HAP-1 (cell line): ENCODE measurements at regions not wholly inside any gene's neighbourhood (a gene's known extent, or its start where the extent isn't known, plus 50 kb on each side); places are given as distances from the start of the nearest gene placed in this dataset.
"Not testable (repeated sequence)": the region's sequence is repeated elsewhere in the genome, so short reads cannot be mapped to it uniquely, and the experiment has no call there.

ENCODE experiments used
- DNase-seq, 2 experiments: peaks; one replicate each; pipeline ENCODE4 v3.0.0-alpha.2; 2016 to 2020; ENCODE audit warnings: low spot score in 2 of 2
- H3K27me3 ChIP-seq: fragments of 250-450 bp; sonication (Bioruptor Pico); 2 replicates; pipeline ENCODE4 v1.5.1; 2020; ENCODE audit warnings: low read depth, mild to moderate bottlenecking, moderate library complexity
- H3K36me3 ChIP-seq: fragments of 250-450 bp; sonication (Bioruptor Pico); replicated peaks from 2 replicates; pipeline ENCODE4 v1.5.1; 2020; ENCODE audit warnings: mild to moderate bottlenecking
- H3K4me1 ChIP-seq: fragments of 250-450 bp; sonication (Bioruptor Pico); 2 replicates; pipeline ENCODE4 v1.5.1; 2020; ENCODE audit warnings: mild to moderate bottlenecking
- H3K4me3 ChIP-seq: fragments of 250-450 bp; sonication (Bioruptor Pico); 2 replicates; pipeline ENCODE4 v1.5.1; 2020; ENCODE audit warnings: mild to moderate bottlenecking, moderate library complexity
- H3K9me3 ChIP-seq: fragments of 250-450 bp; sonication (Bioruptor Pico); 2 replicates; pipeline ENCODE4 v1.5.1; 2020; ENCODE audit warnings: mild to moderate bottlenecking, moderate library complexity
- in situ Hi-C: fragments of 300-500 bp; cut with MboI; formaldehyde crosslinking; loops from 3 replicates; pipeline ENCODE4 v1.14.3; 2020; ENCODE audit warnings: low sequenced_read_pairs, inconsistent platforms, mixed read lengths

GRCh38 chr7:112575864-112576263, 95.1 kb downstream of the LSMEM1 start:
- in situ Hi-C loops = no loop called here
- Histone ChIP-seq H3K4me1 (no peaks in the 10 kb centered on the region), H3K9me3 (no peaks in the 10 kb centered on the region), H3K36me3 (no peaks in the 10 kb centered on the region), H3K27me3 (no peaks in the 10 kb centered on the region), H3K4me3 (no peak overlapping the region)
- no peak for DNase-seq

GRCh38 chr7:112579388-112579787, 98.6 kb downstream of the LSMEM1 start:
- no peaks in the 10 kb centered on the region for H3K4me1 ChIP-seq
- DNase-seq = no peak
- H3K4me3 ChIP-seq = no peak overlapping the region
- in situ Hi-C loops = no loop called here
- no peaks in the 10 kb centered on the region for H3K36me3 ChIP-seq
- peaks cover 4% of the 10 kb centered on the region; the same call in 1 of the 2 replicates for H3K27me3 ChIP-seq
- H3K9me3 ChIP-seq = no peaks in the 10 kb centered on the region

- in situ Hi-C loops = no loop called here
- H3K9me3 ChIP-seq = no peaks in the 10 kb centered on the region
- H3K27me3 ChIP-seq = peaks cover 9% of the 10 kb centered on the region; the same call in 1 of the 2 replicates
- no peak for DNase-seq
- no peak overlapping the region for H3K4me3 ChIP-seq
- H3K4me1 ChIP-seq = no peaks in the 10 kb centered on the region
- H3K36me3 ChIP-seq = no peaks in the 10 kb centered on the region
These were observed 100.1 kb downstream of the LSMEM1 start for GRCh38 chr7:112580717-112581435.

GRCh38 chr7:112581529-112581928, 100.7 kb downstream of the LSMEM1 start:
- in situ Hi-C loops = no loop called here
- DNase-seq = no peak

GRCh38 chr7:112584290-112584689, 103.5 kb downstream of the LSMEM1 start:
- Histone ChIP-seq H3K27me3 (peaks cover 9% of the 10 kb centered on the region; the same call in 1 of the 2 replicates), H3K9me3 (no peaks in the 10 kb centered on the region), H3K36me3 (no peaks in the 10 kb centered on the region), H3K4me3 (no peak overlapping the region), H3K4me1 (no peaks in the 10 kb centered on the region)
- in situ Hi-C loops = no loop called here
- no peak for DNase-seq

More at GRCh38 chr7:112581529-112581928, 100.7 kb downstream of the LSMEM1 start:
- Histone ChIP-seq H3K4me3 (no peak overlapping the region), H3K27me3 (peaks cover 9% of the 10 kb centered on the region; the same call in 1 of the 2 replicates), H3K36me3 (no peaks in the 10 kb centered on the region), H3K4me1 (no peaks in the 10 kb centered on the region), H3K9me3 (no peaks in the 10 kb centered on the region)

DNA sequence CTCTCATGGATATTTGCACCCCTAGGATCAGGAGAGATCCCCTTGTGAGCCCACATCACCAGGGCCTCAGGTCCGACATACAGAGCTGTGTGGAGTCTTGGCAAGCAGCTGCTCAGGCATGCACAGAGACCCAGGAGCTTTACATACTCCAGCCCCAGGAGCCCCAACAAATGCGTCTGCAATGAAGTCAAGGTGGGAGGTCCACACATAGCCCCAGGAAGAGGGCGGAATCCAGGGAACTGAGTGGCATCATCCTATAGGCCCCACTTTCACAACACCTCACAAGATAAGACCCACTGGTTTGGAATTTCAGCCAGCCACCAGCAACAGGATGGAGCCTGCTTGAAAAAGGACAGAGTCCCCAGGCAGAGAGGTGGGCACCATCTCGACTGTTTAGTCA, 106.7 kb downstream of the LSMEM1 start:
- no peaks in the 10 kb centered on the region for H3K4me1 ChIP-seq

GRCh38 chr7:112592565-112593263, 111.9 kb downstream of the LSMEM1 start:
- H3K27me3 ChIP-seq, H3K36me3 ChIP-seq, DNase-seq, H3K4me3 ChIP-seq, H3K4me1 ChIP-seq, in situ Hi-C loops, H3K9me3 ChIP-seq: not testable (repeated sequence)

More for the DNA sequence above, 106.7 kb downstream of the LSMEM1 start:
- Histone ChIP-seq H3K4me3 (no peak overlapping the region), H3K36me3 (no peaks in the 10 kb centered on the region), H3K9me3 (no peaks in the 10 kb centered on the region), H3K27me3 (peaks cover 9% of the 10 kb centered on the region; the same call in 1 of the 2 replicates)
- no peak for DNase-seq
- in situ Hi-C loops = no loop called here

DNA sequence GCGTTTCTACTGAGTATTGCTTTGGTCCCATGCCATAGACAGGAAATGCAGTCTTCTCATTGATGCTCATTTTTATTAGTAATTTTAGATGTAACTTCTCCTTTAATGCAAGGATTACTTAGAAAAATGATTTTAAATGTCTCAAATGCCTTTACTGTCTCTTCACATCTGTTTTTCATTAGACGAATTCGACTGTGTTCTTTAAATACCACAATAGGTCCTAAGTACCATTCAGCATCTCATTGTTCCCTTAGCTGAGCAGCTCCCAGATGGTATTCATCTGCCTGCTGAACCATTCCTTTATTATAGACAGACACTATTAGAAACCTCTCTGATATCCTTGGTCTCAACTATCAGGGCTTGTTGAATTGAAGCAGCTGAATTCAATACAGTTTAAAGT, 113.6 kb downstream of the LSMEM1 start:
- in situ Hi-C loops = no loop called here
- DNase-seq = no peak
- H3K27me3 ChIP-seq = no peaks in the 10 kb centered on the region
- H3K4me1 ChIP-seq = no peaks in the 10 kb centered on the region
- no peak overlapping the region for H3K4me3 ChIP-seq
- no peaks in the 10 kb centered on the region for H3K9me3 ChIP-seq
- H3K36me3 ChIP-seq = no peaks in the 10 kb centered on the region

- Histone ChIP-seq H3K36me3 (no peaks in the 10 kb centered on the region), H3K27me3 (no peaks in the 10 kb centered on the region), H3K4me3 (no peak overlapping the region), H3K9me3 (no peaks in the 10 kb centered on the region), H3K4me1 (no peaks in the 10 kb centered on the region)
- in situ Hi-C loops = no loop called here
- no peak for DNase-seq
These were observed 115.5 kb downstream of the LSMEM1 start for GRCh38 chr7:112596260-112596659.

DNA sequence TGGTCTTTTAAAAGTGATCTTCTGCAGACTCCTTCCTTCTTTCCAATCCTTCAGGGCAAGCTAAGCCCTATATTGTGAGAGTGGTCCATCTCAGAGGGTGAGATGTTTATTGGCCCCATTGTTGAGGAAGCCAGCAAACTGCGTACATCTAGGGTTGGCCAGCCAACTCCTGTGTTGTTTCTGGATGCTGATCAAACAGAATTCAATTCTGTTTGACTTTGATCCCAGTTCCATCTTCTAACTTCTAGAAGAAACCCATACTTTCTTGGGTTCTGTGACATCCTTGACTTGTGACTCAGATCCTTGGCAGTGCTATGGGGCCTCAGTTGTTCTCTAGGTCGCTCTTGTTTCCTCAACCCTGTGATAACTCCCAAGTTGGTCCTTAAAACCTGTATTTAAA, 116.2 kb downstream of the LSMEM1 start:
- Histone ChIP-seq H3K27me3 (no peaks in the 10 kb centered on the region), H3K4me1 (no peaks in the 10 kb centered on the region), H3K9me3 (no peaks in the 10 kb centered on the region), H3K4me3 (no peak overlapping the region), H3K36me3 (no peaks in the 10 kb centered on the region)
- no peak for DNase-seq
- in situ Hi-C loops = no loop called here

DNA sequence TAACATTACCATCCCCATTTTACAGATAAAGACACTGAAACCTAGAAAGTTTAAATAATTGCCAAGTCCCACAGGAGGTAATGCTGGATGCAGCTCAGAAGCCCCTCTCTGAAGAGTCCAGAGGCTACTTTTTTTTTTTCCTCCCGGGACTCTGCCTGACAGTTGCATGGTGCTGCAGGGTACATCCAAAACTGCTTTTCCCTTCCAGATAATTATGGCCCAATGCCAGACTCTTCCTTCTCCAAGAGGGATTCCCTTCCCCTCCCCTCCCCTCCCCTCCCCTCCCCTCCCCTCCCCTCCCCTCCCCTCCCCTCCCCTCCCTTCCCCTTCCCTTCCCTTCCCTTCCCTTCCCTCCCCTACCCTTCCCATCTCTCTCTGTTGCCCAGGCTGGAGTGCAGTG, 122.9 kb downstream of the LSMEM1 start:
- Histone ChIP-seq H3K36me3 (no peaks in the 10 kb centered on the region), H3K4me3 (no peak overlapping the region), H3K4me1 (no peaks in the 10 kb centered on the region), H3K27me3 (no peaks in the 10 kb centered on the region), H3K9me3 (no peaks in the 10 kb centered on the region)
- in situ Hi-C loops = no loop called here
- DNase-seq = no peak

GRCh38 chr7:112610636-112611035, 129.8 kb downstream of the LSMEM1 start:
- in situ Hi-C loops = no loop called here

GRCh38 chr7:112615701-112616100, 134.9 kb downstream of the LSMEM1 start:
- no peaks in the 10 kb centered on the region for H3K27me3 ChIP-seq
- no peaks in the 10 kb centered on the region for H3K9me3 ChIP-seq
- no peaks in the 10 kb centered on the region for H3K36me3 ChIP-seq
- no peak for DNase-seq
- H3K4me1 ChIP-seq = no peaks in the 10 kb centered on the region
- H3K4me3 ChIP-seq = no peak overlapping the region
- in situ Hi-C loops = no loop called here

More at GRCh38 chr7:112610636-112611035, 129.8 kb downstream of the LSMEM1 start:
- H3K4me3 ChIP-seq = no peak overlapping the region
- no peaks in the 10 kb centered on the region for H3K9me3 ChIP-seq
- no peak for DNase-seq
- no peaks in the 10 kb centered on the region for H3K36me3 ChIP-seq
- no peaks in the 10 kb centered on the region for H3K27me3 ChIP-seq
- H3K4me1 ChIP-seq = no peaks in the 10 kb centered on the region

DNA sequence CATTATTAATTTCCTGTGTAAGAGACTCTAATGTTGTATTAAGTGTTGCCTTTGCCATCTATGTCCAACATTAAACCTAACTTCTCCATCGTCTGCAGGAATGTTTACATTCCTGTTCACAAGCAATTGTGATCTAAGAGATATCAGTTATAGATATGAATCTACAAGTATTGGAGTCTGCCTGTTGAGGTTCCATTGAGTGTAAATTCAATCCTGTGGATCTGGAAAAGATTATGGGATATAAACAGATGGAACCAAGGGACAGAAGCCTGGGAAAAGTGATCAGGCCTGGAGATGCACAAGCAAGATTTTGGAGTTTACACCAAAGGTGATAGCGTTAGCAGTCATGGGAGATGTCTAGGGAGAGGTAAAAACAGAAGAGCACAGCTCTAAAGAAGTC, 135.5 kb downstream of the LSMEM1 start:
- in situ Hi-C loops = no loop called here
- Histone ChIP-seq H3K4me1 (no peaks in the 10 kb centered on the region), H3K4me3 (no peak overlapping the region), H3K27me3 (no peaks in the 10 kb centered on the region), H3K36me3 (no peaks in the 10 kb centered on the region), H3K9me3 (no peaks in the 10 kb centered on the region)
- no peak for DNase-seq
